ENCODE measurements at regions not wholly inside any gene's neighbourhood (a gene's known extent, or its start where the extent isn't known, plus 50 kb on each side); places are given as distances from the start of the nearest gene placed in this dataset.

DNA sequence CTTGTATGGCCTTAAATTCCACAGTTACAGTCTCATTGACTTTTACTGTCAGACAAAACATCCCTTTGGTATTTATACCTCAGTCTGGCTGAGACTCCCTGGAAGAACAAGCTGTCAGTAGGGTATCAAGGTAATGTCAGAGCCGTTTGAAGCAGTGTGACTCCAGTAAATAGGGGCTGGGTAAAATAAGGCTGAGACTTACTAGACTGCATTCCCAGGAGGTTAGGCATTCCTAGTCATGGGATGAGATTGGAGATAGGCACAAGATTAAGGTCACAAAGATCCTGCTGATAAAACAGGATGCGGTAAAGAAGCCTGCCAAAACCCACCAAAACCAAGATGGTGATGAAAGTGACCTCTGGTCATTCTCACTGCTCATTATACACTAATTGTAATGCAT, 219.5 kb upstream of the SKOR2 start:
- no peaks in the 10 kb centered on the region for H3K9me3 ChIP-seq (ENCODE audit: insufficient read depth, low read length)
- H3K79me2 ChIP-seq (ENCODE audit: low read length), result no peaks in the 10 kb centered on the region
- no peak overlapping the region for H3K27ac ChIP-seq (ENCODE audit: low read length)
- no peaks in the 10 kb centered on the region for H3K36me3 ChIP-seq (replicated peaks; ENCODE audit: low read depth, low read length)
- H3K9ac ChIP-seq (ENCODE audit: low read length), result no peak overlapping the region
- no peaks in the 10 kb centered on the region for H4K20me1 ChIP-seq (ENCODE audit: insufficient read depth, low read length)
- no peak overlapping the region for H2AFZ ChIP-seq (ENCODE audit: low read depth, low read length)
- TF ChIP-seq, protein P1, sequence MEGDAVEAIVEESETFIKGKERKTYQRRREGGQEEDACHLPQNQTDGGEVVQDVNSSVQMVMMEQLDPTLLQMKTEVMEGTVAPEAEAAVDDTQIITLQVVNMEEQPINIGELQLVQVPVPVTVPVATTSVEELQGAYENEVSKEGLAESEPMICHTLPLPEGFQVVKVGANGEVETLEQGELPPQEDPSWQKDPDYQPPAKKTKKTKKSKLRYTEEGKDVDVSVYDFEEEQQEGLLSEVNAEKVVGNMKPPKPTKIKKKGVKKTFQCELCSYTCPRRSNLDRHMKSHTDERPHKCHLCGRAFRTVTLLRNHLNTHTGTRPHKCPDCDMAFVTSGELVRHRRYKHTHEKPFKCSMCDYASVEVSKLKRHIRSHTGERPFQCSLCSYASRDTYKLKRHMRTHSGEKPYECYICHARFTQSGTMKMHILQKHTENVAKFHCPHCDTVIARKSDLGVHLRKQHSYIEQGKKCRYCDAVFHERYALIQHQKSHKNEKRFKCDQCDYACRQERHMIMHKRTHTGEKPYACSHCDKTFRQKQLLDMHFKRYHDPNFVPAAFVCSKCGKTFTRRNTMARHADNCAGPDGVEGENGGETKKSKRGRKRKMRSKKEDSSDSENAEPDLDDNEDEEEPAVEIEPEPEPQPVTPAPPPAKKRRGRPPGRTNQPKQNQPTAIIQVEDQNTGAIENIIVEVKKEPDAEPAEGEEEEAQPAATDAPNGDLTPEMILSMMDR (IDR thresholded peaks at IDR 0.05; ENCODE audit: low read depth, low read length), result no peak
- no peak for TF ChIP-seq EZH2phosphoT487 (IDR thresholded peaks at IDR 0.05; ENCODE audit: low read depth)
- no peak overlapping the region for H3K4me2 ChIP-seq (ENCODE audit: low read length)
- no peaks in the 10 kb centered on the region for H3K4me1 ChIP-seq (ENCODE audit: low read length)
- H3K27me3 ChIP-seq (ENCODE audit: low read depth, low read length), result peaks cover 42% of the 10 kb centered on the region
- H3K4me3 ChIP-seq (ENCODE audit: low read length), result no peak overlapping the region

DNA sequence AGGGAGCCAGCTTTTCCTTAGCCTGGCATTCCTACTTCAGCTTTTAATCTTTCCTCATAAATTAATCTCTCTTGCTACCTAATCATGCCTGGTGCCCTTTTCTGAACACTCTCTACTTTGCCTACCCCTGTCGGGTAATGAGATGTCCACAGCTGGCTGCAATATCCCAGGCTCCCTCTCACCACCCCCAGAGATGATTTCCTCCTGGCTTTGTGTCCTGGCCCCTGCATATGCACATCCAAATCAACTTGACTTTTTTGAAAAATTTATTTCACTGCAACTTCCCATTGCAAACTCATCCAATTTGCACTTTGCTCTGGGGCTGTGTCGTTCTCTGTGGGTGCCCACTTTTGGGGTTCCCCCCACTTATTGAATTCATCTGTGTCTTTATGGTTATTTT, 218.1 kb upstream of the SKOR2 start:
- Histone ChIP-seq H3K79me2 (ENCODE audit: low read length) (no peaks in the 10 kb centered on the region), H3K4me2 (ENCODE audit: low read length) (no peak overlapping the region), H3K4me1 (ENCODE audit: low read length) (no peaks in the 10 kb centered on the region), H3K4me3 (ENCODE audit: low read length) (no peak overlapping the region), H3K9ac (ENCODE audit: low read length) (no peak overlapping the region), H3K27me3 (ENCODE audit: low read depth, low read length) (peaks cover 40% of the 10 kb centered on the region), H3K9me3 (ENCODE audit: insufficient read depth, low read length) (no peaks in the 10 kb centered on the region), H2AFZ (ENCODE audit: low read depth, low read length) (no peak overlapping the region), H4K20me1 (ENCODE audit: insufficient read depth, low read length) (no peaks in the 10 kb centered on the region), H3K36me3 (replicated peaks; ENCODE audit: low read depth, low read length) (no peaks in the 10 kb centered on the region), H3K27ac (ENCODE audit: low read length) (no peak overlapping the region)
- TF ChIP-seq, protein P1 (IDR thresholded peaks at IDR 0.05; ENCODE audit: low read depth, low read length), result no peak
- TF ChIP-seq EZH2phosphoT487 (IDR thresholded peaks at IDR 0.05; ENCODE audit: low read depth), result no peak

DNA sequence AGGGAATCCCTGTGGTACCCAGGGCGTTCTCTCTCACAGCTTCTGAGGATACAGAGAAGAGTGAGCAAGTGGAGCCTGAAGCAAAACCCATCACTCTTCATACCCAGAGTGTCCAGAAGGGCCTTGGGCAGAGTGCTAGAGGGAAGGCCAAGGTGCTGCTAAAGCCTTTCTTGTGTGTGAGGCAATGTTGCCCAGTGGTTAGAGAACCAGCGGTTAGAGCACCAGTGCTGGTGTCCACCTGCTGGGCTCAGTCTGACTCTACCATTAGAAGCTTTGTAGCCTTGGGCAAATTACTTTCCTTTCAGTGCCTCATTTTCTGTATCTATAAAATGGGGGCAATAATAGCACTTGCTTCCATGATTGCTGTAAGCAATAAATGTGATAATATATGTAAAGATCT, 210.5 kb upstream of the SKOR2 start:
- no peaks in the 10 kb centered on the region for H3K4me1 ChIP-seq (ENCODE audit: low read length)
- H3K9ac ChIP-seq (ENCODE audit: low read length), result no peak overlapping the region
- H3K27me3 ChIP-seq (ENCODE audit: low read depth, low read length), result peaks cover 25% of the 10 kb centered on the region
- H3K27ac ChIP-seq (ENCODE audit: low read length), result no peak overlapping the region
- H4K20me1 ChIP-seq (ENCODE audit: insufficient read depth, low read length), result no peaks in the 10 kb centered on the region
- no peak overlapping the region for H3K4me2 ChIP-seq (ENCODE audit: low read length)
- H2AFZ ChIP-seq (ENCODE audit: low read depth, low read length), result no peak overlapping the region
- H3K36me3 ChIP-seq (replicated peaks; ENCODE audit: low read depth, low read length), result no peaks in the 10 kb centered on the region
- no peaks in the 10 kb centered on the region for H3K9me3 ChIP-seq (ENCODE audit: insufficient read depth, low read length)
- TF ChIP-seq, protein P1 (IDR thresholded peaks at IDR 0.05; ENCODE audit: low read depth, low read length), result no peak
- TF ChIP-seq EZH2phosphoT487 (IDR thresholded peaks at IDR 0.05; ENCODE audit: low read depth), result no peak
- H3K79me2 ChIP-seq (ENCODE audit: low read length), result no peaks in the 10 kb centered on the region
- H3K4me3 ChIP-seq (ENCODE audit: low read length), result no peak overlapping the region

DNA sequence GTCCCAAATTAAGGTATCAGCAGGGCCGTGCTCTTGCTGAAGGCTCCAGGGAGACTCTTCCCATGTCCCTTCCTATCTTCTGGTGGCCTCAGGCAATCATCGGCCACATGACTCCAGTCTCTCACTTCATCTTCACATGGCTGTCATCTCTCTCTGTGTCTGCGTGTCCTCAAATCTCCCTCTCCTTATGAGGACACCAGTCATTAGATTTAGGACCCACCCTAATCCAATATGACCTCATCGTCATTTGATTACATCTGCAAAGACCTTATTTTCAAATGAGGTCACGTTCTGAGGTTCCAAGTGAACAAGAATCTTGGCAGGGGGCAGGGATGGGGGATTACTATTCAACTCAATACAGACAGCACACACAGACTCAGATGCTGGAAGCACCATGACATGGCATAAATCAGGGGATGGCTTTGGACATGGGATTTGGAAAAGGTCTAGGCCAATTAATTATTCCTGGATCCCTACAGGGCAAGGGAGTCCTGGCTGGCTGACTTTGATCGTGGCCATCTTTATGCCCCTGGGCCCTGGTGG, 210.0 kb upstream of the SKOR2 start:
- Histone ChIP-seq H3K27me3 (ENCODE audit: low read depth, low read length) (peaks cover 25% of the 10 kb centered on the region), H3K4me2 (ENCODE audit: low read length) (no peak overlapping the region), H3K36me3 (replicated peaks; ENCODE audit: low read depth, low read length) (no peaks in the 10 kb centered on the region), H3K9ac (ENCODE audit: low read length) (no peak overlapping the region), H3K27ac (ENCODE audit: low read length) (no peak overlapping the region), H2AFZ (ENCODE audit: low read depth, low read length) (no peak overlapping the region), H3K4me3 (ENCODE audit: low read length) (no peak overlapping the region), H4K20me1 (ENCODE audit: insufficient read depth, low read length) (no peaks in the 10 kb centered on the region), H3K9me3 (ENCODE audit: insufficient read depth, low read length) (no peaks in the 10 kb centered on the region), H3K4me1 (ENCODE audit: low read length) (no peaks in the 10 kb centered on the region), H3K79me2 (ENCODE audit: low read length) (no peaks in the 10 kb centered on the region)
- TF ChIP-seq EZH2phosphoT487 (IDR thresholded peaks at IDR 0.05; ENCODE audit: low read depth), result no peak
- TF ChIP-seq, protein P1 (IDR thresholded peaks at IDR 0.05; ENCODE audit: low read depth, low read length), result no peak
